ENCODE measurements at regions not wholly inside any gene's neighbourhood (a gene's known extent, or its start where the extent isn't known, plus 50 kb on each side); places are given as distances from the start of the nearest gene placed in this dataset.

DNA sequence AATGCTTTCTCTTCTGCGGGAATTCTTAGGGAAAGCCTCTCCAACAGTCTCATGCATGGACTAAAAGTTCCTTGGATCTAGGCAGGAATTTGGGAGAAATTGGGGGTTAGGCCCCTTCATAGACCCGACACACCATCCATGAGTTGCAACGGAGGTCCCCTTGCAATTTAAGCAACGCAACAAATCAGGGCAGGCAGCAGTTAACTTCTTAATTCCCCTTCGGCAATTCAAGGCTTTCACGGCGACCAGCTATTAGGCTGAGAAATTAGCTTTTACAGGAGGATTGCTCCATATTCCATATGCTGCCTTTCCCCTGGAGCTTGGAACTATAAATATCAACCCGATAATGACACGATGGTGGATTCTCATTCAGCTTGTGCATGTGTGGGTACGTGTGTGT lies 241.0 kb downstream of the SHOX start:
- DNase-seq, result no peak
- no peak for ATAC-seq (ENCODE audit: low read depth)
- ChIA-PET POLR2A (no interaction called here), CTCF (no interaction called here)
- TF ChIP-seq, protein P1, sequence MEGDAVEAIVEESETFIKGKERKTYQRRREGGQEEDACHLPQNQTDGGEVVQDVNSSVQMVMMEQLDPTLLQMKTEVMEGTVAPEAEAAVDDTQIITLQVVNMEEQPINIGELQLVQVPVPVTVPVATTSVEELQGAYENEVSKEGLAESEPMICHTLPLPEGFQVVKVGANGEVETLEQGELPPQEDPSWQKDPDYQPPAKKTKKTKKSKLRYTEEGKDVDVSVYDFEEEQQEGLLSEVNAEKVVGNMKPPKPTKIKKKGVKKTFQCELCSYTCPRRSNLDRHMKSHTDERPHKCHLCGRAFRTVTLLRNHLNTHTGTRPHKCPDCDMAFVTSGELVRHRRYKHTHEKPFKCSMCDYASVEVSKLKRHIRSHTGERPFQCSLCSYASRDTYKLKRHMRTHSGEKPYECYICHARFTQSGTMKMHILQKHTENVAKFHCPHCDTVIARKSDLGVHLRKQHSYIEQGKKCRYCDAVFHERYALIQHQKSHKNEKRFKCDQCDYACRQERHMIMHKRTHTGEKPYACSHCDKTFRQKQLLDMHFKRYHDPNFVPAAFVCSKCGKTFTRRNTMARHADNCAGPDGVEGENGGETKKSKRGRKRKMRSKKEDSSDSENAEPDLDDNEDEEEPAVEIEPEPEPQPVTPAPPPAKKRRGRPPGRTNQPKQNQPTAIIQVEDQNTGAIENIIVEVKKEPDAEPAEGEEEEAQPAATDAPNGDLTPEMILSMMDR (IDR thresholded peaks at IDR 0.05), result no peak
- no peak overlapping the region for H3K27ac Mint-ChIP-seq
- H3K9me3 Mint-ChIP-seq, result no peaks in the 10 kb centered on the region
- H3K27me3 Mint-ChIP-seq, result no peaks in the 10 kb centered on the region
- no peaks in the 10 kb centered on the region for H3K36me3 Mint-ChIP-seq (ENCODE audit: low read depth)
- intact Hi-C loops (cut with micrococcal nuclease), result no loop called here
- no peaks in the 10 kb centered on the region for H3K4me1 Mint-ChIP-seq
- H3K4me3 Mint-ChIP-seq, result no peak overlapping the region

DNA sequence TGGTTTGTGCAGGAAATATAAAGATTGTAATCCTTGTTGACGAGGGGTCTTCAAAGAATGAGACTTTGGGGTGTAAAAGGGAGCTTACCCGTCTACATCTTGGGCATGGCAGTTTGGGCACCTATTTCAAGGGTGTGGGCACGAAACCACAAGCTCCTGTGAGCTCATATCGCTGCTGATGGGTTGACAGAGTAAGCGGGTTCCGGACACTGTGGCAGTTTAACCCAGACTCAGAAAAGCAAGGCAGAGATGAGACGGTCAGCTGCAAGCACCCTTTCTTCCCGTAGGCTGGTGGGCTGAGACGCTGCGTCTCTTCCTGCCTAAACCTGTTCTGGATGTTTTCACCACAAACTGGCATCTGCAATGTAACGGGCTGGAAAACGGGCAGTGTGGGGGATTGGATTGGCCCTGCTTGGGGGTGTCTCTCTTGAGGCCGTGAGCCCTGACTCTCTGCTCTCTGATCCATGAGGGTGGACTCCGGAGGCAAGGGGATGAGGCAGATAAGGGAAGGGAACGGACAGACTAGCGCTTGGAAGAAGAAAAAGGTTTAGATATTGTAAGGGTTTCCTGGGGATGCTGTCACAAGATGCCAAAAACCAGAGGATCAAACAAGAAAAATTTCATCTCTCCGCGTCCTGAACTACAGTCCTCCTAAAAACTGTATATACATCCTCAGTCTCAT lies 237.5 kb downstream of the SHOX start:
- H3K9me3 Mint-ChIP-seq, result no peaks in the 10 kb centered on the region
- no peak overlapping the region for H3K4me3 Mint-ChIP-seq
- CTCF ChIA-PET, result no interaction called here
- no peak overlapping the region for H3K27ac Mint-ChIP-seq
- no peaks in the 10 kb centered on the region for H3K4me1 Mint-ChIP-seq
- no peak for ATAC-seq (ENCODE audit: low read depth)
- DNase-seq, result no peak
- H3K36me3 Mint-ChIP-seq (ENCODE audit: low read depth), result no peaks in the 10 kb centered on the region
- intact Hi-C loops (cut with micrococcal nuclease), result no loop called here
- POLR2A ChIA-PET, result no interaction called here
- TF ChIP-seq, protein P1 (IDR thresholded peaks at IDR 0.05), result no peak
- H3K27me3 Mint-ChIP-seq, result no peaks in the 10 kb centered on the region

- intact Hi-C loops (cut with micrococcal nuclease), result no loop called here
- ATAC-seq (ENCODE audit: low read depth) (no peak), DNase-seq (no peak)
- H3K36me3 Mint-ChIP-seq (ENCODE audit: low read depth), result no peaks in the 10 kb centered on the region
- H3K4me3 Mint-ChIP-seq, result no peak overlapping the region
- no peaks in the 10 kb centered on the region for H3K4me1 Mint-ChIP-seq
- TF ChIP-seq, protein P1 (IDR thresholded peaks at IDR 0.05), result no peak
- H3K9me3 Mint-ChIP-seq, result no peaks in the 10 kb centered on the region
- POLR2A ChIA-PET, result no interaction called here
- no peaks in the 10 kb centered on the region for H3K27me3 Mint-ChIP-seq
- no peak overlapping the region for H3K27ac Mint-ChIP-seq
- CTCF ChIA-PET, result no interaction called here
Measured at GRCh38 chrX:867502-867901, 236.9 kb downstream of the SHOX start.

DNA sequence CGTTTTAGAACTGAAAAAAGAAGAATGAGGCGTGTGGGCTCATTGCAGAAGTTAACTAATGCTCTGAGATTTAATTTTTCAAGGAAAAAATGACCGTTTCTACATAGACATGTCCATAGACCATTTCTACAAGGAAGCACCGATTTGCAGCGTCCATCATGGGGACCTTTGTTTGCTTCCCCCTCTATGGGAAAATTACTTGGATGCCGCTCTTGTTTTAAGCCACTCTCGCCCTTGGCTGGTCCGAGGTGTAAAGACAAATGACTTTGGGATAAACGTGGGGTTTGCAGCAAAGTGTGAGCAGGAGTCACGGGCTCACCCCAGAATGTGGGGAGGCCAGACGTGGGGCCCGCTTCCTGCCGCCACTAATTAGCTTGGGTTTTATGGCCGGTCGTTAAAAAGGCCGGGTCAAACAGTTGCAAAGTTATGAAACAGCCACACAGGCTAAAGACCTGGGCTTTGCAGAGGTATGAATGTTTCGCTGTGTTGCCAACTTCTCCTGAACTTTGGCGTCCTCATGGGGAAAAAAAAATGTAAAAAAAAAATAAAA lies 235.9 kb downstream of the SHOX start:
- TF ChIP-seq, protein P1 (IDR thresholded peaks at IDR 0.05), result no peak
- Mint-ChIP-seq H3K4me3 (no peak overlapping the region), H3K27ac (no peak overlapping the region), H3K27me3 (no peaks in the 10 kb centered on the region), H3K4me1 (no peaks in the 10 kb centered on the region), H3K9me3 (no peaks in the 10 kb centered on the region), H3K36me3 (ENCODE audit: low read depth) (no peaks in the 10 kb centered on the region)
- ChIA-PET POLR2A (no interaction called here), CTCF (no interaction called here)
- ATAC-seq (ENCODE audit: low read depth) (no peak), DNase-seq (no peak)
- intact Hi-C loops (cut with micrococcal nuclease), result no loop called here

DNA sequence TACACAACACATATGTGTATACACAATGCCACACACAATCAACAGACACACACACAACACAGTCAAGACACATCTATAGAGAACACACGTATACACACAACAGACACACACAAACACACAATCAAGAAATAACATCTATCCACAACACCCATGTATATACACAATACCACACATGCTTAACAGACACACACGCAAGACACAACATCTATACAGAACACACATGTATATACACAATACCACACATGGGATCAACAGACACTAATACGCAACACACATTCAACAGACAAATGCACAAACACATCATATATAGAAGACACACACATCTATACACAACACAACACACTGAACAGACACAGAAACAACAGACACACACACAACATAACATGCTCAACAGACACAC lies 234.8 kb downstream of the SHOX start:
- H3K27ac Mint-ChIP-seq, result no peak overlapping the region
- CTCF ChIA-PET, result no interaction called here
- no peaks in the 10 kb centered on the region for H3K4me1 Mint-ChIP-seq
- H3K36me3 Mint-ChIP-seq (ENCODE audit: low read depth), result no peaks in the 10 kb centered on the region
- intact Hi-C loops (cut with micrococcal nuclease), result no loop called here
- H3K4me3 Mint-ChIP-seq, result no peak overlapping the region
- no peaks in the 10 kb centered on the region for H3K9me3 Mint-ChIP-seq
- DNase-seq, result no peak
- TF ChIP-seq, protein P1 (IDR thresholded peaks at IDR 0.05), result no peak
- POLR2A ChIA-PET, result no interaction called here
- no peak for ATAC-seq (ENCODE audit: low read depth)
- H3K27me3 Mint-ChIP-seq, result no peaks in the 10 kb centered on the region
